ENCODE measurements at regions not wholly inside any gene's neighbourhood (a gene's known extent, or its start where the extent isn't known, plus 50 kb on each side); places are given as distances from the start of the nearest gene placed in this dataset.

GRCh38 chr10:36788152-36788551 is 337.2 kb upstream of the ANKRD30A start:
- H3K79me2 ChIP-seq (ENCODE audit: control insufficient read depth, insufficient read depth, low read length), result no peaks in the 10 kb centered on the region
- in situ Hi-C loops (cut with MboI), result no loop called here
- no peak overlapping the region for H3K4me3 ChIP-seq
- CTCF ChIA-PET, result no interaction called here
- no peaks in the 10 kb centered on the region for H3K27me3 ChIP-seq (replicated peaks in 1 of 2; ENCODE audit: control insufficient read depth in 2 of 2, insufficient read depth in 2 of 2, low read length in 1 of 2)
- H3K4me2 ChIP-seq (ENCODE audit: control insufficient read depth, insufficient read depth), result no peak overlapping the region
- POLR2A ChIA-PET, result no interaction called here
- no peaks in the 10 kb centered on the region for H3K4me1 ChIP-seq (ENCODE audit: control insufficient read depth, insufficient read depth, low read length)
- no peak for FAIRE-seq
- no TSS peak for BruUV-seq (replicated peaks)
- TF ChIP-seq USF1 (IDR thresholded peaks at IDR 0.05; ENCODE audit: borderline replicate concordance, extremely low read length, insufficient read depth, low read depth, low read length) (no peak), RUNX3 (IDR thresholded peaks at IDR 0.05; ENCODE audit: low read length) (no peak), ATF2 (IDR thresholded peaks at IDR 0.05; ENCODE audit: low read length) (no peak), ZNF24 (IDR thresholded peaks at IDR 0.05) (no peak), CHD1 (IDR thresholded peaks at IDR 0.05; ENCODE audit: low read depth, low read length) (no peak), HCFC1 (IDR thresholded peaks at IDR 0.05; ENCODE audit: low read length) (no peak), ELK1 (IDR thresholded peaks at IDR 0.05; ENCODE audit: low read depth, low read length) (no peak), SREBF1 (IDR thresholded peaks at IDR 0.05; ENCODE audit: low read length) (no peak), E4F1 (IDR thresholded peaks at IDR 0.05; ENCODE audit: borderline replicate concordance, partially characterized antibody) (no peak), ATF7 (IDR thresholded peaks at IDR 0.05; ENCODE audit: low read depth) (no peak), CTCF (IDR thresholded peaks at IDR 0.05 in 2 of 3, conservative IDR thresholded peaks at IDR 0.05 in 1 of 3; ENCODE audit: control insufficient read depth in 2 of 3, extremely low read depth in 1 of 3, insufficient read depth in 1 of 3, low read depth in 3 of 3, low read length in 3 of 3) (no peak), STAT3 (IDR thresholded peaks at IDR 0.05; ENCODE audit: low read depth, low read length) (no peak), SIN3A (IDR thresholded peaks at IDR 0.05; ENCODE audit: low read depth, low read length) (no peak), SREBF2 (IDR thresholded peaks at IDR 0.05; ENCODE audit: low read length) (no peak), TAF1 (IDR thresholded peaks at IDR 0.05; ENCODE audit: borderline replicate concordance, low read depth, low read length) (no peak), ASH2L (IDR thresholded peaks at IDR 0.05; ENCODE audit: borderline replicate concordance, low read depth) (no peak), SRF (IDR thresholded peaks at IDR 0.05; ENCODE audit: low read depth in 2 of 2, low read length in 2 of 2) (no peak), POLR2A (IDR thresholded peaks at IDR 0.05; ENCODE audit: low read depth, low read length) (no peak)
- H3K9me3 ChIP-seq (replicated peaks; ENCODE audit: control insufficient read depth, insufficient read depth, low read length), result no peaks in the 10 kb centered on the region
- SMC1A ChIA-PET (ENCODE audit: uncharacterized antibody, unreplicated experiment), result interaction anchor here (1.0 kb wide), 1 partner anchor 10 kb away, joined by 3 read pairs; no protein-coding TSS in a partner anchor
- no peaks in the 10 kb centered on the region for H4K20me1 ChIP-seq (ENCODE audit: control insufficient read depth, insufficient read depth)
- no peak overlapping the region for H3K9ac ChIP-seq (ENCODE audit: control insufficient read depth, insufficient read depth, low read length)
- no peak for DNase-seq (ENCODE audit: low read depth, low spot score)
- H3K27ac ChIP-seq (ENCODE audit: control insufficient read depth, insufficient read depth), result no peak overlapping the region
- intact Hi-C loops (cut with micrococcal nuclease; ENCODE audit: unreplicated experiment), result no loop called here
- no peaks in the 10 kb centered on the region for H3K36me3 ChIP-seq (ENCODE audit: control insufficient read depth in 2 of 2, insufficient read depth in 2 of 2, low read length in 1 of 2)
- RAD21 ChIA-PET (ENCODE audit: unreplicated experiment), result no interaction called here
- no peak for ATAC-seq
- 0% methylated on average over 2 of the region's 2 CpGs for WGBS (ENCODE audit: insufficient coverage, insufficient replicate concordance, low lambda C conversion rate, missing lambda C conversion rate)
- no peak overlapping the region for H2AFZ ChIP-seq (ENCODE audit: control insufficient read depth, low read depth, low read length)
